GM12878 (cell line): ENCODE measurements at regions not wholly inside any gene's neighbourhood (a gene's known extent, or its start where the extent isn't known, plus 50 kb on each side); places are given as distances from the start of the nearest gene placed in this dataset.

Experiments used
- ATAC-seq: fragments of 200-7000 bp; cut with Tn5 transposase; 3 replicates; pipeline ENCODE4 v1.9.1; 2020; ENCODE audit warnings: mild to moderate bottlenecking, moderate library complexity
- BruUV-seq: library from RNA; stranded (reverse); fragments of 400-500 nt; replicated peaks from 2 replicates; lab custom pipeline; 2021; lab: Mats Ljungman, UMichigan
- CTCF ChIA-PET: fragments of 300-600 bp; sonication (Branson Sonifier 250); formaldehyde crosslinking; extraction: SDS; loops from one replicate; lab custom pipeline; 2021; ENCODE audit warnings: inconsistent platforms; lab: Yijun Ruan, JAX
- POLR2A ChIA-PET: fragments of 350-600 bp; formaldehyde crosslinking; extraction: SDS; loops from one replicate; lab custom pipeline; 2021; ENCODE audit warnings: inconsistent platforms; lab: Charles Lee
- RAD21 ChIA-PET: fragments of 300-600 bp; sonication (Branson Sonifier 250); formaldehyde crosslinking; loops from one replicate; lab custom pipeline; 2023; ENCODE audit warnings: antibody characterized with exemption; ENCODE audit not compliant: unreplicated experiment; lab: Charles Lee
- SMC1A ChIA-PET: fragments of 300-600 bp; sonication (Branson Sonifier 250); formaldehyde crosslinking; loops from one replicate; lab custom pipeline; 2023; ENCODE audit not compliant: unreplicated experiment, uncharacterized antibody; lab: Charles Lee
- DNase-seq: peaks from one replicate; pipeline ENCODE4 v3.0.0-alpha.2; 2011; ENCODE audit warnings: low read depth, low spot score
- FAIRE-seq: peaks from 3 replicates; lab custom pipeline; 2011; peaks lifted over from hg19 to GRCh38; lab: Jason Lieb, UNC
- H2AFZ ChIP-seq: 2 replicates; pipeline ENCODE4 v1.6.0; 2011; ENCODE audit warnings: low read depth, low read length, control low read depth; ENCODE audit not compliant: control insufficient read depth
- H3K27ac ChIP-seq: 2 replicates; pipeline ENCODE4 v1.5.1; 2011; ENCODE audit warnings: control low read depth; ENCODE audit not compliant: control insufficient read depth, insufficient read depth
- H3K27me3 ChIP-seq, 2 experiments: replicated peaks in 1 of 2; 2 replicates each; pipeline versions ENCODE4 v1.6.0 to v1.6.1; 2011; ENCODE audit warnings: low read length in 1 of 2; ENCODE audit not compliant: control insufficient read depth in 2 of 2, insufficient read depth in 2 of 2
- H3K36me3 ChIP-seq, 2 experiments: 2 replicates each; pipeline ENCODE4 v1.5.1; 2011; ENCODE audit warnings: low read length in 1 of 2; ENCODE audit not compliant: control insufficient read depth in 2 of 2, insufficient read depth in 2 of 2
- H3K4me1 ChIP-seq: 2 replicates; pipeline ENCODE4 v1.6.1; 2011; ENCODE audit warnings: mild to moderate bottlenecking, low read length, moderate library complexity, mixed read lengths; ENCODE audit not compliant: control insufficient read depth, insufficient read depth
- H3K4me2 ChIP-seq: 2 replicates; pipeline ENCODE4 v1.6.0; 2011; ENCODE audit warnings: control low read depth; ENCODE audit not compliant: control insufficient read depth, insufficient read depth
- H3K4me3 ChIP-seq: fragments of 200-600 bp; sonication (generic); 2 replicates; pipeline ENCODE4 v1.5.1; 2016
- H3K79me2 ChIP-seq: 2 replicates; pipeline ENCODE4 v1.6.0; 2011; ENCODE audit warnings: low read length; ENCODE audit not compliant: control insufficient read depth, insufficient read depth
- H3K9ac ChIP-seq: 2 replicates; pipeline ENCODE4 v1.8.0; 2011; ENCODE audit warnings: low read length, control low read depth, mixed read lengths; ENCODE audit not compliant: control insufficient read depth, insufficient read depth
- H3K9me3 ChIP-seq: replicated peaks from 3 replicates; pipeline ENCODE4 v1.5.1; 2011; ENCODE audit warnings: mild to moderate bottlenecking, low read length; ENCODE audit not compliant: control insufficient read depth, insufficient read depth
- H4K20me1 ChIP-seq: 2 replicates; pipeline ENCODE4 v1.6.0; 2011; ENCODE audit not compliant: control insufficient read depth, insufficient read depth
- BCLAF1 ChIP-seq: fragments of 450-650 bp; IDR thresholded peaks from 2 replicates; pipeline ENCODE4 v1.6.1; 2017; ENCODE audit warnings: antibody characterized with exemption, mild to moderate bottlenecking, moderate library complexity
- BRCA1 ChIP-seq: IDR thresholded peaks from 2 replicates; pipeline ENCODE4 v1.6.1; 2011; ENCODE audit warnings: low read depth, low read length, improper control_type of control experiment
- CBFB ChIP-seq: IDR thresholded peaks from 2 replicates; pipeline ENCODE4 v1.6.1; 2016; ENCODE audit warnings: antibody characterized with exemption, low read depth
- CHD1 ChIP-seq: IDR thresholded peaks from 2 replicates; pipeline ENCODE4 v1.6.1; 2012; ENCODE audit warnings: low read depth, low read length, improper control_type of control experiment
- DPF2 ChIP-seq: fragments of 450-650 bp; IDR thresholded peaks from 2 replicates; pipeline ENCODE4 v1.6.1; 2017; ENCODE audit warnings: mild to moderate bottlenecking
- GATAD2B ChIP-seq: fragments of 450-650 bp; conservative IDR thresholded peaks from 2 replicates; pipeline ENCODE4 v1.6.1; 2017; ENCODE audit warnings: low read depth, mild to moderate bottlenecking, moderate library complexity
- HDAC2 ChIP-seq: fragments of 200-600 bp; sonication (generic); IDR thresholded peaks from 2 replicates; pipeline ENCODE4 v1.6.1; 2017
- IKZF1 ChIP-seq: fragments of 450-650 bp; conservative IDR thresholded peaks from 2 replicates; pipeline ENCODE4 v1.6.1; 2017; ENCODE audit warnings: antibody characterized with exemption, mild to moderate bottlenecking
- JUND ChIP-seq: IDR thresholded peaks from 2 replicates; pipeline ENCODE4 v1.6.1; 2012; ENCODE audit warnings: low read depth, mild to moderate bottlenecking, low read length, improper control_type of control experiment, moderate library complexity
- LARP7 ChIP-seq: fragments of 450-650 bp; IDR thresholded peaks from 2 replicates; pipeline ENCODE4 v1.6.1; 2017; ENCODE audit warnings: mild to moderate bottlenecking
- NR2C1 ChIP-seq: fragments of 450-650 bp; IDR thresholded peaks from 2 replicates; pipeline ENCODE4 v1.6.1; 2017; ENCODE audit warnings: antibody characterized with exemption, mild to moderate bottlenecking, moderate library complexity
- NR2F1 ChIP-seq: fragments of 450-650 bp; conservative IDR thresholded peaks from 2 replicates; pipeline ENCODE4 v1.6.1; 2017; ENCODE audit warnings: mild to moderate bottlenecking
- PKNOX1 ChIP-seq: fragments of 450-650 bp; IDR thresholded peaks from 2 replicates; pipeline ENCODE4 v1.6.1; 2016; ENCODE audit warnings: mild to moderate bottlenecking
- STAT1 ChIP-seq: fragments of 450-650 bp; conservative IDR thresholded peaks from 2 replicates; pipeline ENCODE4 v1.6.1; 2014; ENCODE audit warnings: antibody characterized with exemption, mild to moderate bottlenecking
- TCF3 ChIP-seq: IDR thresholded peaks from 2 replicates; pipeline ENCODE4 v1.6.1; 2012; ENCODE audit warnings: low read depth, mild to moderate bottlenecking, low read length, borderline replicate concordance; ENCODE audit not compliant: insufficient read depth
- USF1 ChIP-seq: IDR thresholded peaks from 2 replicates; pipeline ENCODE4 v1.6.1; 2011; ENCODE audit warnings: borderline replicate concordance, low read depth, mild to moderate bottlenecking, moderate library complexity, mixed read lengths, low read length; ENCODE audit not compliant: insufficient read depth; ENCODE audit errors: extremely low read length
- WGBS: methylation state at CpG from one replicate; pipeline ENCODE4 v1.1.6; 2016; ENCODE audit warnings: low lambda C conversion rate; ENCODE audit not compliant: insufficient replicate concordance, insufficient coverage; ENCODE audit errors: missing lambda C conversion rate; 5-methylcytosine and 5-hydroxymethylcytosine counted together
- in situ Hi-C: fragments of 300-500 bp; cut with MboI; formaldehyde crosslinking; loops from 9 replicates; pipeline ENCODE4 v1.14.3; 2018; ENCODE audit warnings: mixed read lengths
- intact Hi-C: fragments of 100-400 bp; cut with micrococcal nuclease; formaldehyde crosslinking; loops from one replicate; pipeline ENCODE4 v1.14.2; 2022; ENCODE audit not compliant: unreplicated experiment

- ATAC-seq: no peak
- BruUV-seq: no TSS peak
- TF ChIP-seq PKNOX1 (no peak), USF1 (no peak)
- ChIA-PET CTCF (no interaction called here), RAD21 (interaction anchor here (1.6 kb wide), 1 partner anchor 33 kb away, joined by 3 read pairs; no protein-coding TSS in a partner anchor), SMC1A (interaction anchor here (1.2 kb wide), 2 partner anchors 10 to 12 kb away, joined by 3 to 6 read pairs; no protein-coding TSS in a partner anchor), POLR2A (no interaction called here)
- no peak overlapping the region for H3K4me2 ChIP-seq
- no peaks in the 10 kb centered on the region for H3K36me3 ChIP-seq
- no peaks in the 10 kb centered on the region for H4K20me1 ChIP-seq
- no peak for DNase-seq
- no peak overlapping the region for H3K4me3 ChIP-seq
- H3K9ac ChIP-seq: no peak overlapping the region
- no peak overlapping the region for H2AFZ ChIP-seq
- H3K27ac ChIP-seq: no peak overlapping the region
- no peaks in the 10 kb centered on the region for H3K4me1 ChIP-seq
- 12% methylated on average over 2 of the region's 2 CpGs for WGBS
- H3K9me3 ChIP-seq: no peaks in the 10 kb centered on the region
- no peak for FAIRE-seq
- no peaks in the 10 kb centered on the region for H3K79me2 ChIP-seq
- no peaks in the 10 kb centered on the region for H3K27me3 ChIP-seq
- intact Hi-C loops: no loop called here
- in situ Hi-C loops: no loop called here
Observed at GRCh38 chr4:32485956-32486355, 1765.8 kb downstream of the PCDH7 start.

GRCh38 chr4:32488690-32489089, 1768.5 kb downstream of the PCDH7 start:
- no peak for ATAC-seq
- TF ChIP-seq JUND (no peak), NR2C1 (no peak), BCLAF1 (no peak), LARP7 (no peak), GATAD2B (no peak), DPF2 (no peak), CBFB (no peak), NR2F1 (no peak), STAT1 (no peak), IKZF1 (no peak), TCF3 (no peak), HDAC2 (no peak), CHD1 (no peak), BRCA1 (no peak)

More at GRCh38 chr4:32488690-32489089, 1768.5 kb downstream of the PCDH7 start:
- Histone ChIP-seq H3K4me2 (no peak overlapping the region), H3K4me1 (no peaks in the 10 kb centered on the region), H3K79me2 (no peaks in the 10 kb centered on the region), H3K36me3 (no peaks in the 10 kb centered on the region), H4K20me1 (no peaks in the 10 kb centered on the region), H3K9me3 (no peaks in the 10 kb centered on the region), H2AFZ (no peak overlapping the region), H3K9ac (no peak overlapping the region), H3K4me3 (no peak overlapping the region), H3K27ac (no peak overlapping the region), H3K27me3 (no peaks in the 10 kb centered on the region)
- POLR2A ChIA-PET: no interaction called here
- RAD21 ChIA-PET: no interaction called here
- intact Hi-C loops: no loop called here
- CTCF ChIA-PET: no interaction called here
- no peak for FAIRE-seq
- SMC1A ChIA-PET: interaction anchor here (1.0 to 1.2 kb wide), 2 partner anchors 14 to 1822 kb away, joined by 3 to 4 read pairs; no protein-coding TSS in a partner anchor
- DNase-seq: no peak
- in situ Hi-C loops: no loop called here
- WGBS: 0% methylated on average over 1 of the region's 1 CpG
- BruUV-seq: no TSS peak
